Neural cell (in vitro differentiated cells): ENCODE measurements at regions not wholly inside any gene's neighbourhood (a gene's known extent, or its start where the extent isn't known, plus 50 kb on each side); places are given as distances from the start of the nearest gene placed in this dataset.

Experiments
- H2AFZ ChIP-seq: fragments of 200-600, 300-800 bp; sonication (generic), shearing (Covaris generic); 2 replicates; pipeline ENCODE4 v1.6.0; 2014; ENCODE audit warnings: low read depth, mild to moderate bottlenecking, antibody characterized with exemption, low read length, moderate library complexity
- H3F3A ChIP-seq: fragments of 200-600 bp; shearing (Covaris generic); 2 replicates; pipeline ENCODE4 v1.6.1; 2016; ENCODE audit warnings: mild to moderate bottlenecking, moderate library complexity, mixed read lengths, antibody characterized with exemption, low read length; ENCODE audit not compliant: insufficient read depth, poor library complexity, severe bottlenecking
- H3K27ac ChIP-seq: fragments of 200-600, 300-800 bp; sonication (generic), shearing (Covaris generic); 2 replicates; pipeline ENCODE4 v1.5.1; 2014; ENCODE audit warnings: mild to moderate bottlenecking, low read length, moderate library complexity
- H3K27me3 ChIP-seq: fragments of 300-800, 200-600 bp; sonication (generic), shearing (Covaris generic); 2 replicates; pipeline ENCODE4 v1.6.0; 2014; ENCODE audit warnings: mild to moderate bottlenecking, low read depth, low read length, moderate library complexity; ENCODE audit not compliant: insufficient read depth
- H3K36me3 ChIP-seq: fragments of 300-800, 200-600 bp; sonication (generic), shearing (Covaris generic); 2 replicates; pipeline ENCODE4 v1.5.1; 2014; ENCODE audit warnings: mild to moderate bottlenecking, antibody characterized with exemption, low read length, moderate library complexity; ENCODE audit not compliant: insufficient read depth
- H3K4me2 ChIP-seq: fragments of 300-800, 200-600 bp; sonication (generic), shearing (Covaris generic); 2 replicates; pipeline ENCODE4 v1.6.0; 2014; ENCODE audit warnings: mild to moderate bottlenecking, low read length
- H3K4me3 ChIP-seq: fragments of 300-800, 200-600 bp; sonication (generic), shearing (Covaris generic); 2 replicates; pipeline ENCODE4 v1.5.1; 2014; ENCODE audit warnings: mild to moderate bottlenecking, low read length, moderate library complexity
- H3K79me2 ChIP-seq: fragments of 200-600 bp; shearing (Covaris generic); replicated peaks from 2 replicates; pipeline ENCODE4 v1.6.0; 2014; ENCODE audit warnings: mild to moderate bottlenecking, low read length, moderate library complexity; ENCODE audit not compliant: insufficient read depth
- H3K9ac ChIP-seq: fragments of 300-800, 200-600 bp; sonication (generic), shearing (Covaris generic); 2 replicates; pipeline ENCODE4 v1.6.1; 2016; ENCODE audit warnings: mild to moderate bottlenecking, low read length, mixed read lengths
- H3K9me2 ChIP-seq: fragments of 200-600 bp; shearing (Covaris generic); 2 replicates; pipeline ENCODE4 v1.6.1; 2016; ENCODE audit warnings: mild to moderate bottlenecking, low read length, mixed read lengths; ENCODE audit not compliant: insufficient read depth
- H3K9me3 ChIP-seq: fragments of 200-600, 300-800 bp; sonication (generic), shearing (Covaris generic); 2 replicates; pipeline ENCODE4 v1.6.1; 2016; ENCODE audit warnings: mild to moderate bottlenecking, mixed run types, low read length, moderate library complexity, mixed read lengths
- H4K20me1 ChIP-seq: fragments of 200-600 bp; shearing (Covaris generic); 2 replicates; pipeline ENCODE4 v1.6.1; 2016; ENCODE audit warnings: mild to moderate bottlenecking, mixed run types; ENCODE audit not compliant: insufficient read depth
- EP300 ChIP-seq: fragments of 450-650 bp; conservative IDR thresholded peaks from 2 replicates; pipeline ENCODE4 v1.6.1; 2014; ENCODE audit warnings: antibody characterized with exemption, mild to moderate bottlenecking, moderate library complexity; ENCODE audit not compliant: poor library complexity, severe bottlenecking
- EZH2 ChIP-seq: fragments of 200-600, 300-800 bp; shearing (Covaris generic), sonication (generic); IDR thresholded peaks from 2 replicates; pipeline ENCODE4 v1.6.1; 2014; ENCODE audit warnings: antibody characterized with exemption, low read length, borderline replicate concordance, mild to moderate bottlenecking; ENCODE audit not compliant: insufficient read depth, poor library complexity, severe bottlenecking
- MXI1 ChIP-seq: fragments of 450-650 bp; conservative IDR thresholded peaks from 2 replicates; pipeline ENCODE4 v1.6.1; 2014; ENCODE audit warnings: antibody characterized with exemption, mild to moderate bottlenecking; ENCODE audit not compliant: poor library complexity, severe bottlenecking
- POLR2AphosphoS5 ChIP-seq: IDR thresholded peaks from 2 replicates; pipeline ENCODE4 v1.6.1; 2012
- RAD21 ChIP-seq: fragments of 450-650 bp; conservative IDR thresholded peaks from 2 replicates; pipeline ENCODE4 v1.6.1; 2014; ENCODE audit warnings: antibody characterized with exemption, mild to moderate bottlenecking, moderate library complexity
- REST ChIP-seq: IDR thresholded peaks from 2 replicates; pipeline ENCODE4 v1.6.1; 2012; ENCODE audit warnings: borderline replicate concordance
- SMC3 ChIP-seq: fragments of 450-650 bp; conservative IDR thresholded peaks from 2 replicates; pipeline ENCODE4 v1.6.1; 2014; ENCODE audit warnings: antibody characterized with exemption, mild to moderate bottlenecking, moderate library complexity; ENCODE audit not compliant: poor library complexity
- TAF1 ChIP-seq: IDR thresholded peaks from 2 replicates; pipeline ENCODE4 v1.6.1; 2012; ENCODE audit warnings: low read depth
- TF ChIP-seq, protein P1 (sequence below): fragments of 450-650 bp; IDR thresholded peaks from 2 replicates; pipeline ENCODE4 v1.5.1; 2014; ENCODE audit warnings: antibody characterized with exemption, mild to moderate bottlenecking, moderate library complexity; ENCODE audit not compliant: poor library complexity, severe bottlenecking

GRCh38 chr6:48520951-48521350 lies 410.0 kb upstream of the PTCHD4 start:
- H3K9me2 ChIP-seq: no peaks in the 10 kb centered on the region
- H2AFZ ChIP-seq: no peak overlapping the region
- H3F3A ChIP-seq: no peaks in the 10 kb centered on the region
- H3K79me2 ChIP-seq: no peaks in the 10 kb centered on the region
- no peaks in the 10 kb centered on the region for H3K36me3 ChIP-seq
- H3K4me3 ChIP-seq: no peak overlapping the region
- TF ChIP-seq RAD21 (no peak), TAF1 (no peak), EZH2 (no peak), EP300 (no peak), REST (no peak), MXI1 (no peak), POLR2AphosphoS5 (no peak), SMC3 (no peak)
- TF ChIP-seq, protein P1, sequence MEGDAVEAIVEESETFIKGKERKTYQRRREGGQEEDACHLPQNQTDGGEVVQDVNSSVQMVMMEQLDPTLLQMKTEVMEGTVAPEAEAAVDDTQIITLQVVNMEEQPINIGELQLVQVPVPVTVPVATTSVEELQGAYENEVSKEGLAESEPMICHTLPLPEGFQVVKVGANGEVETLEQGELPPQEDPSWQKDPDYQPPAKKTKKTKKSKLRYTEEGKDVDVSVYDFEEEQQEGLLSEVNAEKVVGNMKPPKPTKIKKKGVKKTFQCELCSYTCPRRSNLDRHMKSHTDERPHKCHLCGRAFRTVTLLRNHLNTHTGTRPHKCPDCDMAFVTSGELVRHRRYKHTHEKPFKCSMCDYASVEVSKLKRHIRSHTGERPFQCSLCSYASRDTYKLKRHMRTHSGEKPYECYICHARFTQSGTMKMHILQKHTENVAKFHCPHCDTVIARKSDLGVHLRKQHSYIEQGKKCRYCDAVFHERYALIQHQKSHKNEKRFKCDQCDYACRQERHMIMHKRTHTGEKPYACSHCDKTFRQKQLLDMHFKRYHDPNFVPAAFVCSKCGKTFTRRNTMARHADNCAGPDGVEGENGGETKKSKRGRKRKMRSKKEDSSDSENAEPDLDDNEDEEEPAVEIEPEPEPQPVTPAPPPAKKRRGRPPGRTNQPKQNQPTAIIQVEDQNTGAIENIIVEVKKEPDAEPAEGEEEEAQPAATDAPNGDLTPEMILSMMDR: no peak
- H3K27ac ChIP-seq: no peak overlapping the region
- H3K4me2 ChIP-seq: no peak overlapping the region
- no peak overlapping the region for H3K9ac ChIP-seq
- H4K20me1 ChIP-seq: no peaks in the 10 kb centered on the region
- H3K27me3 ChIP-seq: no peaks in the 10 kb centered on the region
- no peaks in the 10 kb centered on the region for H3K9me3 ChIP-seq

GRCh38 chr6:48512390-48512789 lies 401.4 kb upstream of the PTCHD4 start:
- H3K9ac ChIP-seq: no peak overlapping the region
- no peaks in the 10 kb centered on the region for H4K20me1 ChIP-seq
- no peaks in the 10 kb centered on the region for H3K9me2 ChIP-seq
- TF ChIP-seq POLR2AphosphoS5: peak; percentile 59
- TF ChIP-seq REST: no peak
- peak; percentile 86 for TF ChIP-seq EP300
- no peak for TF ChIP-seq EZH2
- no peaks in the 10 kb centered on the region for H3K36me3 ChIP-seq
- no peak overlapping the region for H3K4me3 ChIP-seq
- no peaks in the 10 kb centered on the region for H3K27me3 ChIP-seq
- H3K79me2 ChIP-seq: no peaks in the 10 kb centered on the region
- no peaks in the 10 kb centered on the region for H3F3A ChIP-seq
- H3K27ac ChIP-seq: peak overlapping the region; percentile 66
- H3K9me3 ChIP-seq: no peaks in the 10 kb centered on the region
- H3K4me2 ChIP-seq: peak overlapping the region; percentile 41
- no peak overlapping the region for H2AFZ ChIP-seq
